Thyroid gland (tissue), 4 donors: ENCODE measurements at regions not wholly inside any gene's neighbourhood (a gene's known extent, or its start where the extent isn't known, plus 50 kb on each side); places are given as distances from the start of the nearest gene placed in this dataset.
A peak's percentile ranks its signal among the peaks of the same experiment; 100 is the strongest.

Source experiments
- DNase-seq, 2 donors: peaks; one replicate each; pipeline ENCODE4 v3.0.0-alpha.2; 2019
- H3K27ac ChIP-seq, 3 donors: fragments of 200-600 bp; sonication (generic); 1 replicate in 2 of 3; 2 replicates in 1 of 3; pipeline ENCODE4 v1.5.1; 2016 to 2019; ENCODE audit warnings: mild to moderate bottlenecking in 1 of 3, moderate library complexity in 1 of 3
- H3K27me3 ChIP-seq: fragments of 200-600 bp; sonication (generic); one replicate; pipeline ENCODE4 v1.5.1; 2019
- H3K36me3 ChIP-seq, 2 donors: fragments of 200-600 bp; sonication (generic); one replicate each; pipeline ENCODE4 v1.5.1; 2016 to 2019
- H3K4me1 ChIP-seq, 2 donors: fragments of 200-600 bp; sonication (generic); one replicate each; pipeline ENCODE4 v1.5.1; 2017 to 2019
- H3K4me3 ChIP-seq, 3 donors: fragments of 200-600 bp; sonication (generic); replicated peaks in 1 of 3; 1 replicate in 2 of 3; 2 replicates in 1 of 3; pipeline ENCODE4 v1.5.1; 2016; ENCODE audit warnings: mild to moderate bottlenecking in 1 of 3
- H3K9me3 ChIP-seq: fragments of 200-600 bp; sonication (generic); one replicate; pipeline ENCODE4 v1.5.1; 2017
- CTCF ChIP-seq, 6 experiments: fragments of 200-600 bp in 3 of 6; fragments of 450-650 bp in 3 of 6; sonication (generic) in 3 of 6; IDR thresholded peaks; one replicate each; pipeline ENCODE4 v1.5.1; 2016 to 2019; ENCODE audit warnings: antibody characterized with exemption in 6 of 6, mild to moderate bottlenecking in 2 of 6, inconsistent platforms in 1 of 6, moderate library complexity in 1 of 6
- POLR2A ChIP-seq, 2 donors: fragments of 450-650 bp; IDR thresholded peaks; one replicate each; pipeline ENCODE4 v1.6.1; 2017; ENCODE audit warnings: antibody characterized with exemption in 2 of 2, mild to moderate bottlenecking in 2 of 2, moderate library complexity in 1 of 2
- WGBS, 2 donors: methylation state at CpG; one replicate each; pipeline ENCODE4 v1.1.5; 2017; 5-methylcytosine and 5-hydroxymethylcytosine counted together
- intact Hi-C: fragments of 100-400 bp; cut with DNase I; formaldehyde crosslinking; loops from one replicate; pipeline ENCODE4 v1.15.1; 2023

GRCh38 chr4:34678431-34678830 lies 1565.9 kb downstream of the ARAP2 start:
- H3K27me3 ChIP-seq, result no peaks in the 10 kb centered on the region
- intact Hi-C loops, result no loop called here
- WGBS, 2 donors, result 90 to 92% methylated on average over 3 of the region's 3 CpGs
- TF ChIP-seq POLR2A (IDR thresholded peaks at IDR 0.05) (no peak), CTCF (IDR thresholded peaks at IDR 0.05) (no peak)
- H3K4me1 ChIP-seq, result no peaks in the 10 kb centered on the region
- no peak overlapping the region for H3K27ac ChIP-seq
- no peak overlapping the region for H3K4me3 ChIP-seq
- no peak for DNase-seq
- H3K9me3 ChIP-seq, result no peaks in the 10 kb centered on the region
- no peaks in the 10 kb centered on the region for H3K36me3 ChIP-seq

GRCh38 chr4:34679228-34679627 lies 1565.1 kb downstream of the ARAP2 start:
- Histone ChIP-seq H3K9me3 (no peaks in the 10 kb centered on the region), H3K27me3 (no peaks in the 10 kb centered on the region), H3K36me3 (no peaks in the 10 kb centered on the region), H3K4me3 (no peak overlapping the region), H3K27ac (no peak overlapping the region), H3K4me1 (no peaks in the 10 kb centered on the region)
- intact Hi-C loops, result no loop called here
- 94% methylated on average over 7 of the region's 7 CpGs for WGBS, 2 donors
- DNase-seq, result no peak
- TF ChIP-seq POLR2A (IDR thresholded peaks at IDR 0.05) (no peak), CTCF (IDR thresholded peaks at IDR 0.05) (no peak)

- no peak for TF ChIP-seq CTCF (IDR thresholded peaks at IDR 0.05)
- no peak for TF ChIP-seq POLR2A (IDR thresholded peaks at IDR 0.05)
- no peak overlapping the region for H3K4me3 ChIP-seq
- no peaks in the 10 kb centered on the region for H3K4me1 ChIP-seq
- no peaks in the 10 kb centered on the region for H3K9me3 ChIP-seq
- H3K36me3 ChIP-seq, result no peaks in the 10 kb centered on the region
- H3K27me3 ChIP-seq, result no peaks in the 10 kb centered on the region
- intact Hi-C loops, result no loop called here
- DNase-seq, result no peak
- 96 to 97% methylated on average over 1 of the region's 1 CpG for WGBS, 2 donors
- H3K27ac ChIP-seq, result no peak overlapping the region
Observed at GRCh38 chr4:34709564-34709963, 1534.8 kb downstream of the ARAP2 start.

GRCh38 chr4:34718576-34719245 lies 1525.6 kb downstream of the ARAP2 start:
- Histone ChIP-seq H3K27me3 (no peaks in the 10 kb centered on the region), H3K27ac (no peak overlapping the region), H3K4me3 (no peak overlapping the region), H3K9me3 (no peaks in the 10 kb centered on the region), H3K4me1 (no peaks in the 10 kb centered on the region), H3K36me3 (no peaks in the 10 kb centered on the region)
- intact Hi-C loops, result no loop called here
- no peak for DNase-seq
- 89 to 93% methylated on average over 5 of the region's 5 CpGs for WGBS, 2 donors
- TF ChIP-seq CTCF (IDR thresholded peaks at IDR 0.05) (no peak), POLR2A (IDR thresholded peaks at IDR 0.05) (no peak)

- intact Hi-C loops, result no loop called here
- no peak for DNase-seq
- Histone ChIP-seq H3K4me3 (no peak overlapping the region), H3K36me3 (no peaks in the 10 kb centered on the region), H3K9me3 (no peaks in the 10 kb centered on the region), H3K27ac (no peak overlapping the region), H3K27me3 (no peaks in the 10 kb centered on the region), H3K4me1 (no peaks in the 10 kb centered on the region)
- WGBS, 2 donors, result 7 to 13% methylated on average over 1 of the region's 1 CpG
- no peak for TF ChIP-seq POLR2A (IDR thresholded peaks at IDR 0.05)
- TF ChIP-seq CTCF (IDR thresholded peaks at IDR 0.05), result peak in 3 of 6 experiments; percentile 41 to 53 (median 43)
Observed at GRCh38 chr4:34720571-34720970, 1523.7 kb downstream of the ARAP2 start.
